Lower leg skin (tissue), 3 donors: ENCODE measurements at regions not wholly inside any gene's neighbourhood (a gene's known extent, or its start where the extent isn't known, plus 50 kb on each side); places are given as distances from the start of the nearest gene placed in this dataset.

Source experiments
- POLR2A ChIP-seq, 2 donors: fragments of 450-650 bp; IDR thresholded peaks; one replicate each; pipeline ENCODE4 v1.6.1; 2016 to 2017; ENCODE audit warnings: antibody characterized with exemption in 2 of 2, mild to moderate bottlenecking in 1 of 2, moderate library complexity in 1 of 2
- TF ChIP-seq, protein P1 (sequence below), 3 donors: fragments of 450-650 bp; IDR thresholded peaks; one replicate each; pipeline ENCODE4 v1.5.1; 2016; ENCODE audit warnings: antibody characterized with exemption in 3 of 3, mild to moderate bottlenecking in 3 of 3, moderate library complexity in 2 of 3

- TF ChIP-seq, protein P1, sequence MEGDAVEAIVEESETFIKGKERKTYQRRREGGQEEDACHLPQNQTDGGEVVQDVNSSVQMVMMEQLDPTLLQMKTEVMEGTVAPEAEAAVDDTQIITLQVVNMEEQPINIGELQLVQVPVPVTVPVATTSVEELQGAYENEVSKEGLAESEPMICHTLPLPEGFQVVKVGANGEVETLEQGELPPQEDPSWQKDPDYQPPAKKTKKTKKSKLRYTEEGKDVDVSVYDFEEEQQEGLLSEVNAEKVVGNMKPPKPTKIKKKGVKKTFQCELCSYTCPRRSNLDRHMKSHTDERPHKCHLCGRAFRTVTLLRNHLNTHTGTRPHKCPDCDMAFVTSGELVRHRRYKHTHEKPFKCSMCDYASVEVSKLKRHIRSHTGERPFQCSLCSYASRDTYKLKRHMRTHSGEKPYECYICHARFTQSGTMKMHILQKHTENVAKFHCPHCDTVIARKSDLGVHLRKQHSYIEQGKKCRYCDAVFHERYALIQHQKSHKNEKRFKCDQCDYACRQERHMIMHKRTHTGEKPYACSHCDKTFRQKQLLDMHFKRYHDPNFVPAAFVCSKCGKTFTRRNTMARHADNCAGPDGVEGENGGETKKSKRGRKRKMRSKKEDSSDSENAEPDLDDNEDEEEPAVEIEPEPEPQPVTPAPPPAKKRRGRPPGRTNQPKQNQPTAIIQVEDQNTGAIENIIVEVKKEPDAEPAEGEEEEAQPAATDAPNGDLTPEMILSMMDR (IDR thresholded peaks at IDR 0.05), result no peak
- TF ChIP-seq POLR2A (IDR thresholded peaks at IDR 0.05), result no peak
Observed at GRCh38 chr20:48571949-48572847, 255.6 kb downstream of the PREX1 start.
